Hematopoietic multipotent progenitor cell (in vitro differentiated cells): ENCODE measurements at regions not wholly inside any gene's neighbourhood (a gene's known extent, or its start where the extent isn't known, plus 50 kb on each side); places are given as distances from the start of the nearest gene placed in this dataset.

Experiments used
- DNase-seq, 3 donors: peaks; one replicate each; pipeline ENCODE4 v3.0.0-alpha.2; 2011 to 2015; ENCODE audit warnings: low read depth in 2 of 3, low spot score in 2 of 3

- no peak for DNase-seq
Observed at GRCh38 chr15:70411143-70411863, 313.6 kb upstream of the TLE3 start.

- no peak for DNase-seq
Observed at GRCh38 chr15:70410371-70410985, 312.8 kb upstream of the TLE3 start.

GRCh38 chr15:70409388-70409787 is 311.7 kb upstream of the TLE3 start:
- no peak for DNase-seq

GRCh38 chr15:70407955-70408354 is 310.2 kb upstream of the TLE3 start:
- DNase-seq: no peak

GRCh38 chr15:70407336-70407670 is 309.6 kb upstream of the TLE3 start:
- DNase-seq: no peak

GRCh38 chr15:70406617-70407335 is 309.1 kb upstream of the TLE3 start:
- no peak for DNase-seq

- DNase-seq: no peak
Observed at GRCh38 chr15:70401709-70402108, 304.0 kb upstream of the TLE3 start.

- no peak for DNase-seq
Observed at GRCh38 chr15:70400766-70401541, 303.2 kb upstream of the TLE3 start.

GRCh38 chr15:70399204-70399603 is 301.5 kb upstream of the TLE3 start:
- no peak for DNase-seq

- DNase-seq: no peak
Observed at GRCh38 chr15:70398694-70399093, 301.0 kb upstream of the TLE3 start.

GRCh38 chr15:70396807-70397206 is 299.1 kb upstream of the TLE3 start:
- no peak for DNase-seq

- DNase-seq: no peak
Observed at GRCh38 chr15:70395164-70395563, 297.4 kb upstream of the TLE3 start.

- DNase-seq: no peak
Observed at GRCh38 chr15:70390723-70391122, 293.0 kb upstream of the TLE3 start.

- no peak for DNase-seq
Observed at GRCh38 chr15:70387993-70388392, 290.3 kb upstream of the TLE3 start.

GRCh38 chr15:70387081-70387480 is 289.4 kb upstream of the TLE3 start:
- no peak for DNase-seq

- DNase-seq: no peak
Observed at GRCh38 chr15:70385711-70386110, 288.0 kb upstream of the TLE3 start.

GRCh38 chr15:70385052-70385451 is 287.3 kb upstream of the TLE3 start:
- no peak for DNase-seq

GRCh38 chr15:70383856-70384255 is 286.1 kb upstream of the TLE3 start:
- no peak for DNase-seq

GRCh38 chr15:70382762-70383458 is 285.2 kb upstream of the TLE3 start:
- DNase-seq: no peak

- DNase-seq: no peak
Observed at GRCh38 chr15:70382009-70382749, 284.5 kb upstream of the TLE3 start.
